ENCODE measurements at regions not wholly inside any gene's neighbourhood (a gene's known extent, or its start where the extent isn't known, plus 50 kb on each side); places are given as distances from the start of the nearest gene placed in this dataset.

DNA sequence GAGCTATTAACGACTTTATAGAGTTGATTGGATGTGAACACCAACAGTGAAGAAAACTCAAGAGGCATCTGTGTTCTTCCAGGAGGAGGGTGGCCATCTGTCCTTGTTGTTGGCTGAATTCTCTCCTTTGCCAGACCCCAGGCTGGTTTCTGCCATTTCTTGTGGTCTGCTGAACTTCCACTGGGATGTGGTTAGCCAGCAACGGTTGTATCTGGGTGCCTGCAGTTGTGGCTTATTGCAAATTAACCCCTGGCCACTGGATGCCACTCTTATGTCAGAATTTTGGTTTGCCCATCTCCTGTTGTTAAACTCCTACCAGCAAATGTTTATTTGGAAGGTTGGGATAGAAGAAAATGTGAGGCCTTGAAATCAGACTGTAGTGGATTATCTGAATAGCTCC is 163.6 kb upstream of the TBC1D5 start:
- peaks cover 14% of the 10 kb centered on the region for H3K4me1 ChIP-seq (ENCODE audit: control insufficient read depth, insufficient read depth, low read length)

DNA sequence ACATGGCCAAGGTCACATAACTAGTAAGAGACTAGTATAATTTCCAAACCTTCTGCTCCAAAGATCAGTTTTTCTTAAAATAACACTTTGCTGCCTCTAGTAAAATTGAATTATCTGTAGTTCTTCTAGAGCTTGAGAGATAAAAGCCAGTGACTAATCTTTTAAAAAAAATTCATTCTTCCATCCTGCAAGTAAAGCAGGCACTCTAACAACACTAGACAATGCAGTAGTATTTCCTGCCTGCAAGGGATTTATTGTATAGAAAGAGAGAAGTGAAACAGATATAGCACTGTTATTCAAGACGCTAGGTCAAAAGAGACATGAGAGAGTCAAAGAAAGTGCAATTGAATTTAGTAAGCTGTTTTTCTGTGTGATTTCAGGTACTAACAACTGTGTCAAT is 159.5 kb upstream of the TBC1D5 start:
- H3K36me3 ChIP-seq (ENCODE audit: control insufficient read depth, insufficient read depth, low read length), result no peaks in the 10 kb centered on the region

More for the DNA sequence above, 163.6 kb upstream of the TBC1D5 start:
- Histone ChIP-seq H3K27ac (ENCODE audit: low read depth, low read length) (no peak overlapping the region), H3K9ac (ENCODE audit: low read depth, low read length) (no peak overlapping the region), H3K27me3 (ENCODE audit: control insufficient read depth, insufficient read depth, low read length) (no peaks in the 10 kb centered on the region), H3K9me3 (ENCODE audit: control insufficient read depth, insufficient read depth, low read length) (no peaks in the 10 kb centered on the region), H3K4me3 (ENCODE audit: low read depth, low read length) (no peak overlapping the region), H3K36me3 (ENCODE audit: control insufficient read depth, insufficient read depth, low read length) (no peaks in the 10 kb centered on the region)

DNA sequence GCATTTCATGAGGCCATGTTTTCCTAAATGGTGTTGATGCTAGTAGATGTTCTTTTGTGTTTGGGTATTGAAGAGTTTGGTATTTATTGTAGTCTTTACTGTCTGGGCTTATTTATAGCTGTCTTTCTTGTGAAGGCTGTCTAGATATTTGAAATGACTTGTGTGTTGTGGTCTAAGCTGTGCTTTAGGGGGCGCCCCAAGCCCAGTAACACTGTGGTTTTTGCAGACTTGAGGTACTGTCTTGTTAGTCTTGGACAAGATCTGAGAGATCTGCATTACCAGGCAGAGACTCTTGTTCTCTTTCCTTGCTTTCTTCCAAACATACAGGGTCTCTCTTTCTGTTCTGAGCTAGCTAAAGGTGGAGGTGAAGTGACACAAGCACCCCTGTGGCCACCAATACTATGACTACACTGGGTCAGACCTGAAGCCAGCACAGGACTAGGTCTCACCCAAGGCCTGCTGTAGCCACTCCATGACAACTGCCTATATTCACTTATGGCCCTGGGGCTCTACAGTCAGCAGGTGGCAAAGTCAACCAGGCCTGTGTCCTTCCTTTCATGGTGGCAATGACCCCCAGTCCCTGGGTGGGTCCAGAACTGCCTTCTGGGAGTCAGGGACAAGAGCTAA is 152.1 kb upstream of the TBC1D5 start:
- no peaks in the 10 kb centered on the region; the same call in 1 of the 2 replicates for H3K4me1 ChIP-seq (ENCODE audit: control insufficient read depth, insufficient read depth, low read length)
- no peak overlapping the region for H3K27ac ChIP-seq (ENCODE audit: low read depth, low read length)
- no peaks in the 10 kb centered on the region for H3K36me3 ChIP-seq (ENCODE audit: control insufficient read depth, insufficient read depth, low read length)
- H3K9ac ChIP-seq (ENCODE audit: low read depth, low read length), result no peak overlapping the region
- H3K4me3 ChIP-seq (ENCODE audit: low read depth, low read length), result no peak overlapping the region
- H3K9me3 ChIP-seq (ENCODE audit: control insufficient read depth, insufficient read depth, low read length), result peaks cover under 1% of the 10 kb centered on the region; the same call in 1 of the 2 replicates
- H3K27me3 ChIP-seq (ENCODE audit: control insufficient read depth, insufficient read depth, low read length), result no peaks in the 10 kb centered on the region

More for the DNA sequence above, 159.5 kb upstream of the TBC1D5 start:
- H3K9ac ChIP-seq (ENCODE audit: low read depth, low read length), result no peak overlapping the region
- no peak overlapping the region for H3K27ac ChIP-seq (ENCODE audit: low read depth, low read length)
- no peaks in the 10 kb centered on the region for H3K4me1 ChIP-seq (ENCODE audit: control insufficient read depth, insufficient read depth, low read length)
- H3K9me3 ChIP-seq (ENCODE audit: control insufficient read depth, insufficient read depth, low read length), result peaks cover 7% of the 10 kb centered on the region; the same call in 1 of the 2 replicates
- H3K4me3 ChIP-seq (ENCODE audit: low read depth, low read length), result no peak overlapping the region
- H3K27me3 ChIP-seq (ENCODE audit: control insufficient read depth, insufficient read depth, low read length), result no peaks in the 10 kb centered on the region

DNA sequence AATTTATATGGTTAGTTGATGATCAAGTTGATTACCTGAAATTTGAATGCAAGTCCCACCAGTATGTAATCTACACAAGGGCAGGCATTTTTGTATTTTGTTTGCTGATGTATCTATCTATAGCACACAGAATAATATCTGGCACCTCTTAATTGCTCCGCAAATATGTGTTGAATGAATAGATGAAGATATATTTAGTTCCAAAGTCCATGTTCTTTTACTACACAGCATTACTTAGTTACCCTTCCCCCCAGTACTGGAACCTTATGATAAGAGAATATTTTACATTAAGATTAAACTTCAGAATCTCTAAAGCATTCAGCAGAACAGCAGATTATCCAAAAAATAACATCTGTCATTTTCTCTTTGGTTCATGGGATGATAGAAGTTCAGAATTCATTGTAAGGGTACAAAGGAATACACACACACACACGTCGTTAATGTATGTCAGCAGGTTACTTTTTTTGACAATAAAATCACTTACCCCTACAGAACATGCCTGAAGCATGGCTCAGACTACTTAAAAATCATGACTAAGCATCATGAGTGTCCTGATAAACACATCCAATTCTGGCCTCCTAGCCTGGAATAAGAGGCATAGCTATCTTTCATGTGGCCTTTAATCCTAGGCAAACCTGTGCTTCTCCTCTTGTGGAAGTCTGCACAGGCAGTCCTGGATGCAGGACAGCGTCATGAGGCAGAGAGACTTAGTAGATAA is 148.9 kb upstream of the TBC1D5 start:
- Histone ChIP-seq H3K36me3 (ENCODE audit: control insufficient read depth, insufficient read depth, low read length) (no peaks in the 10 kb centered on the region), H3K4me1 (ENCODE audit: control insufficient read depth, insufficient read depth, low read length) (no peaks in the 10 kb centered on the region; the same call in 1 of the 2 replicates), H3K9me3 (ENCODE audit: control insufficient read depth, insufficient read depth, low read length) (no peaks in the 10 kb centered on the region), H3K27me3 (ENCODE audit: control insufficient read depth, insufficient read depth, low read length) (no peaks in the 10 kb centered on the region), H3K9ac (ENCODE audit: low read depth, low read length) (no peak overlapping the region), H3K27ac (ENCODE audit: low read depth, low read length) (no peak overlapping the region), H3K4me3 (ENCODE audit: low read depth, low read length) (no peak overlapping the region)

DNA sequence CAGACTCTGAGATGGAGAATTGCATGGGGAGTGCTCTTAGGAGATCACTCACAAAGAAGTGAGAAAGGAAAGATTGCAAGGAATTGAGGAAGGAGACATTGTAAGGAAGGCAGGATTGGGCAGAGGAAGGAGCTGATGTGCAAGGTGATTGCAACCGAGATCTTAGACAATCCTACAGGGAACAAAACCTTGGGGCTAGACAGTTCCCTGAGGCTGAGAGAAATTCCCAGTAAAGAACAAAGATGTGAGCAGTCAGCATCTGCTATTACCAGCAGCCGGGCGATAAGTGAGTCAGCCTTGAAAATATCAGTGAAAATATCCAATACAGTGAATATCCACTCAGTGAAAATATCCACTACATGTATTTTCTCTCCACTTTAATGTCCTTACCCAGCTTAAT is 143.6 kb upstream of the TBC1D5 start:
- Histone ChIP-seq H3K27ac (ENCODE audit: low read depth, low read length) (no peak overlapping the region), H3K9ac (ENCODE audit: low read depth, low read length) (no peak overlapping the region), H3K4me3 (ENCODE audit: low read depth, low read length) (no peak overlapping the region), H3K36me3 (ENCODE audit: control insufficient read depth, insufficient read depth, low read length) (no peaks in the 10 kb centered on the region), H3K27me3 (ENCODE audit: control insufficient read depth, insufficient read depth, low read length) (no peaks in the 10 kb centered on the region), H3K9me3 (ENCODE audit: control insufficient read depth, insufficient read depth, low read length) (no peaks in the 10 kb centered on the region), H3K4me1 (ENCODE audit: control insufficient read depth, insufficient read depth, low read length) (no peaks in the 10 kb centered on the region)

DNA sequence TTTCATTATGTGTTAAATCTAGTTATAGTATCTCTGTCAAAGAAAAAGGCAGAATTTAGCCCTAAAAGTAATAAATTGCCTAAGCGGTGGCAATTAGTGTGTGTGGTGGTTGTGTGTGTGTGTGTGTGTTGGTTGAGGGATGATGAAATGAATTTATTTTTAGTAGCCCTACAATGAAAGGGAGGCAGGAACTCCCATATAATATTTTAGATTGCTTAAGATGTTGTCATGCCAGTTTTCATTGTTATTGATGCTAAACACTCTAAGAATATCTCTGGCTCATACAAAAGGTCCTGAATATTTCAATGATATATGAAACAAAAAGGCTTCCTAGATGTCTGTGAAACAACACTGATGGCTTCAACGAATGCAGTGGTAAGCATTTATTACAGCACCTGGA is 140.6 kb upstream of the TBC1D5 start:
- no peak overlapping the region for H3K27ac ChIP-seq (ENCODE audit: low read depth, low read length)

DNA sequence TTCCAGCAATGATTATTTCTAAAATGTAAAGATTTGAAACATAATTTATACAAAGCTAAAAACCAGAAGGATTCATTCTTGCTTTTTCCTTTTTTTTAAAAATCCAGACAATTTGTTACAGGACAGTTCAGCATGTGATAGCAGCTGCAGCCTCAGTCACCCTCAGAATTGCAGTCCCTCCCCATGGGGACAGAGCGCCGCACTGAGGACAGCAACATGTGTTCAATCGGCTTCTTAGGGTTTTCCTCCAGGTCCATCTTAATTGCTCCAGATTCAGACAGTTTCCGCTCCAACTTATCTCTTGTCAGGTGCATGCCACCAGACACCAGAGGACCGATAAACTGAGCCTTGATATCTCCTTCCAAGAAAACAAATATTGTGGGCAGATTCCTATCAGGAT is 134.9 kb upstream of the TBC1D5 start:
- Histone ChIP-seq H3K27ac (ENCODE audit: low read depth, low read length) (no peak overlapping the region), H3K36me3 (ENCODE audit: control insufficient read depth, insufficient read depth, low read length) (no peaks in the 10 kb centered on the region), H3K9ac (ENCODE audit: low read depth, low read length) (no peak overlapping the region), H3K27me3 (ENCODE audit: control insufficient read depth, insufficient read depth, low read length) (no peaks in the 10 kb centered on the region), H3K9me3 (ENCODE audit: control insufficient read depth, insufficient read depth, low read length) (no peaks in the 10 kb centered on the region), H3K4me1 (ENCODE audit: control insufficient read depth, insufficient read depth, low read length) (no peaks in the 10 kb centered on the region; the same call in 1 of the 2 replicates), H3K4me3 (ENCODE audit: low read depth, low read length) (no peak overlapping the region)

More for the DNA sequence above, 140.6 kb upstream of the TBC1D5 start:
- H3K36me3 ChIP-seq (ENCODE audit: control insufficient read depth, insufficient read depth, low read length), result no peaks in the 10 kb centered on the region
- no peaks in the 10 kb centered on the region for H3K4me1 ChIP-seq (ENCODE audit: control insufficient read depth, insufficient read depth, low read length)
- no peaks in the 10 kb centered on the region for H3K9me3 ChIP-seq (ENCODE audit: control insufficient read depth, insufficient read depth, low read length)
- no peaks in the 10 kb centered on the region for H3K27me3 ChIP-seq (ENCODE audit: control insufficient read depth, insufficient read depth, low read length)
- H3K4me3 ChIP-seq (ENCODE audit: low read depth, low read length), result no peak overlapping the region
- H3K9ac ChIP-seq (ENCODE audit: low read depth, low read length), result no peak overlapping the region

DNA sequence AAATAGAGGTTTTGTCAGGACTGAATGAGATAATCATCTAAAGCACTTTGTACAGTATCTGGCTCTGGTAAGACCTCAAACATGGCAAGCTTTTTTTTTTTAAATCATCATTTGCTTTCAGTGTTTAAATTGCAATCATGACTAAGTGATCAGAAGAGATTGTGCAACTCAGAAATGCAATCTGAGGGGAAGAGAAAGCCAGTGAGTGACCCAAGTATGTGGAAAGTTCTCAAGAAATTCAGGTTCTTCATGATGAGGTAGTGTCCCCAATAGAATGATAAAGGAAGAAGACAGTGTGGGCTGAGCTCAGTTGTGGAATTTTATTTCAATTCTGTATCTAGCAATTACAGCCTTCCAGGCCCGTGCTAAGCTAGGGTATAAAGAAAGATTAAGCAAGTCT is 132.2 kb upstream of the TBC1D5 start:
- Histone ChIP-seq H3K4me3 (ENCODE audit: low read depth, low read length) (no peak overlapping the region), H3K27me3 (ENCODE audit: control insufficient read depth, insufficient read depth, low read length) (no peaks in the 10 kb centered on the region), H3K27ac (ENCODE audit: low read depth, low read length) (no peak overlapping the region), H3K9ac (ENCODE audit: low read depth, low read length) (no peak overlapping the region), H3K4me1 (ENCODE audit: control insufficient read depth, insufficient read depth, low read length) (no peaks in the 10 kb centered on the region; the same call in 1 of the 2 replicates), H3K9me3 (ENCODE audit: control insufficient read depth, insufficient read depth, low read length) (no peaks in the 10 kb centered on the region), H3K36me3 (ENCODE audit: control insufficient read depth, insufficient read depth, low read length) (no peaks in the 10 kb centered on the region)

DNA sequence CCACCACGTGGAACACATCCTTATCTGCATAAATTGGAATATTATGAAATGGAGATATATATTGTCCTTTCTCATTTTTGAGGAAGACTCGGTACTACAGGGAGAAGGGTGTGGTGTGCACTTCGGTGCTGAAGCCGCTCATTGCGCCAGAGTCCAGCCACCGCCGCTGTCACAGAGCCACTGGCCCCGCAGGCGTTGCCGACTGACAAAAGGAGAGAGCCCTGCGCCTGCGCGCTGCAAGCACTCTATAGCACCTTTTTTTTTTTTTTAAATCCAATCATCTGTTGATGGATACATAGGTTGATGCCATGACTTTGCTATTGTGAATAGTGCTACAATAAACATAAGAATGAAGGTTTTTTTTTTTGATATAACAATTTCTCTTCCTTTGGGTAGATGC is 130.0 kb upstream of the TBC1D5 start:
- Histone ChIP-seq H3K36me3 (ENCODE audit: control insufficient read depth, insufficient read depth, low read length) (no peaks in the 10 kb centered on the region), H3K27me3 (ENCODE audit: control insufficient read depth, insufficient read depth, low read length) (no peaks in the 10 kb centered on the region), H3K9me3 (ENCODE audit: control insufficient read depth, insufficient read depth, low read length) (no peaks in the 10 kb centered on the region)

DNA sequence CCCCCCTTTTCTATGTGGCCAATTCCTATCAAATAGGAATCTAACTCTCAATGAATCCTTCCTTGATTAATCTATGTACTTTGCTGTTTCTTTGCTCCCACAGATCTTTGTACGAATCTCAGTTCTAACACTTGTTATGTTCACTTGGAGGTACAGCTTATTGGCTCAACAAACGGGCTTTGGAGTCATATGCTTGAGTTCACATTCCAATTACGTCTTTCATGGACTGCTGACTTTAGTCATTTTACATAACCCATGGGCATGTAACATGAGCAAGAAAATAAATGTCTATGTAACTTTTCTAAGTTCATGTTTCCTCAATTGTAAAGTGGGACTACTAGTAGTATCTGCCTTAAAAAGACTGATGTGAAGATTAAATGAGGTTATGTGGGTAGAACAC is 123.2 kb upstream of the TBC1D5 start:
- Histone ChIP-seq H3K4me1 (ENCODE audit: control insufficient read depth, insufficient read depth, low read length) (no peaks in the 10 kb centered on the region), H3K27me3 (ENCODE audit: control insufficient read depth, insufficient read depth, low read length) (no peaks in the 10 kb centered on the region)

More for the DNA sequence above, 130.0 kb upstream of the TBC1D5 start:
- H3K4me1 ChIP-seq (ENCODE audit: control insufficient read depth, insufficient read depth, low read length), result no peaks in the 10 kb centered on the region; the same call in 1 of the 2 replicates
- no peak overlapping the region for H3K9ac ChIP-seq (ENCODE audit: low read depth, low read length)
- H3K27ac ChIP-seq (ENCODE audit: low read depth, low read length), result no peak overlapping the region
- H3K4me3 ChIP-seq (ENCODE audit: low read depth, low read length), result no peak overlapping the region

DNA sequence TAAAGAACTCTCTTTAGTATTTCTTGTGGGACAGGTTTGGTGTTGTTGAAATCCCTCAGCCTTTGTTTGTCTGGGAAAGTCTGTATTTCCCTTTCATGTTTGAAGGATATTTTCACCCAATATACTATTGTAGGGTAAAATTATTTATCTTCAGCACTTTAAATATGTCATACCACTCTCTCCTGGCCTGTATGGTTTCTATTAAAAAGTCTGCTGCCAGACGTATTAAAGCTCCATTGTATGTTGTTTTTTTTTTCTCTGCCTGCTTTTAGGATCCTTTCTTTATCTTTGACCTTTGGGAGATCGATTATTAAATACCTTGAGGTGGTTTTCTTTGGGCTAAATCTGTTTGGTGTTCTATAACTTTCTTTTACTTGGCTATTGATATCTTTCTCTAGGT is 119.0 kb upstream of the TBC1D5 start:
- Histone ChIP-seq H3K4me3 (ENCODE audit: low read depth, low read length) (peak overlapping the region; percentile 61), H3K9ac (ENCODE audit: low read depth, low read length) (no peak overlapping the region), H3K27me3 (ENCODE audit: control insufficient read depth, insufficient read depth, low read length) (no peaks in the 10 kb centered on the region), H3K36me3 (ENCODE audit: control insufficient read depth, insufficient read depth, low read length) (no peaks in the 10 kb centered on the region), H3K9me3 (ENCODE audit: control insufficient read depth, insufficient read depth, low read length) (peaks cover 5% of the 10 kb centered on the region; the same call in 1 of the 2 replicates), H3K4me1 (ENCODE audit: control insufficient read depth, insufficient read depth, low read length) (no peaks in the 10 kb centered on the region), H3K27ac (ENCODE audit: low read depth, low read length) (no peak overlapping the region)

More for the DNA sequence above, 123.2 kb upstream of the TBC1D5 start:
- H3K36me3 ChIP-seq (ENCODE audit: control insufficient read depth, insufficient read depth, low read length), result no peaks in the 10 kb centered on the region
- H3K27ac ChIP-seq (ENCODE audit: low read depth, low read length), result no peak overlapping the region
- no peaks in the 10 kb centered on the region; the same call in 1 of the 2 replicates for H3K9me3 ChIP-seq (ENCODE audit: control insufficient read depth, insufficient read depth, low read length)
- no peak overlapping the region for H3K9ac ChIP-seq (ENCODE audit: low read depth, low read length)
- no peak overlapping the region for H3K4me3 ChIP-seq (ENCODE audit: low read depth, low read length)

Measured in HUES48 (cell line).